Embryonic facial prominence (tissue), 1 donor: ENCODE measurements at regions not wholly inside any gene's neighbourhood (a gene's known extent, or its start where the extent isn't known, plus 50 kb on each side); places are given as distances from the start of the nearest gene placed in this dataset.

Experiments used
- DNase-seq: peaks from one replicate; pipeline ENCODE4 v3.0.0-alpha.2; 2016; ENCODE audit errors: extremely low spot score

DNA sequence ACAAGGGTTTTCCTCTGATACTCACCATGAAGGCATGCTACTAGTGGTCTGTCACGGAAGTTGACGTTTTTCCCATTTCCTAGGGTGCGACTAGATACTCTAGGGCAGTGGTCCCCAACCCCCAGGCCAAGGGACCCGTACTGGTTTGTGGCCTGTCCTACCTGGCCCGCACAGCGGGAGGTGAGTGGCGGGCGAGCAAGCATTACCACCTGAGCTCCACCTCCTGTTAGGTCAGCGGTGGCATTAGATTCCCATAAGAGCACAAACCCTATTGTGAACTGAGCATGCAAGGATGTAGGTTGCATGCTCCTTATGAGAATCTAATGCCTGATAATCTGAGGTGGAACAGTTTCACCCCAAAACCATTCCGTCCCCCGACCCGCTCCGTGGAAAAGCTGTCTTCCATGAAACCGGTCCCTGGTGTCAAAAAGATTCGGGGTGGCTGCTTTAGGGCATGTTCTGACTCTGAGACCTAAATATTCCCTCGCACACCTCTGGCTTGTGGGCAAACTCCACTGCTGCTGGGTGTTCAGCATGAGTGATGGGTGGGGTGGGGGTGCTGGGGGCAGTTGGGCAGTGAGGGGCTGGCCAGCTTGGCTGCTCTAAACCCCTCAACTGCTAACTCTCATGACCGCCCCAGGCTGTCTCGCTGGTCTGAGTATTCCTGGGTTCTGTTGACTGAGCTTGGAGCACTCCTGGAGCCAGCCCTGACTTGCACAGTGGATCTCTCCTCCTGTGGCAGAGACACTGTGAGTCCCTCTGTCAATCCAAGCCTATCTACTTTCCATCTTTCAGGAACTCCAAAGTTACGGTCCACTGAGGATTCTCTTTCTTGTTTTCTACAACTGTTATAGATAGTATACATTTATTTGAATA lies 78.3 kb upstream of the NEK6 start:
- DNase-seq, result no peak

DNA sequence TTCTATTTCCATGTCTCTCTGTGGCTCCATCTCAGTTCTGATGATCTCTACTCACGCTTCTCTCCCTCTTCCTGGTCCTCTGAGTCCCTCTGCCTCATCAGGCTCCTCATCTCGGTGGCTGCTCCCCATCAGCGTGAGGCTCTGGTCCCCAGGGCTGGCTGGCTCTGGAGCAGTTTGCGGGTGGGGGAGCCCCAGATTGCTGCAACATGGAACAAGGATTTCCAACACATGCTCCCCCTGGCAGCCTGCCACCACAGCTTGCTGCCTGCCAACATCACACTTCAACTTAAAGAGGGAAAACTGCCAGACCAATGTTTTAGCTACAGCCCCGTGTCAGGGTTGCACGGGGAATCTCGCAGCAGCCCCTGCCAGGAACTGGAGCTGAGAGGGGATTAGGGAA lies 77.2 kb upstream of the NEK6 start:
- peak; percentile 67 for DNase-seq

DNA sequence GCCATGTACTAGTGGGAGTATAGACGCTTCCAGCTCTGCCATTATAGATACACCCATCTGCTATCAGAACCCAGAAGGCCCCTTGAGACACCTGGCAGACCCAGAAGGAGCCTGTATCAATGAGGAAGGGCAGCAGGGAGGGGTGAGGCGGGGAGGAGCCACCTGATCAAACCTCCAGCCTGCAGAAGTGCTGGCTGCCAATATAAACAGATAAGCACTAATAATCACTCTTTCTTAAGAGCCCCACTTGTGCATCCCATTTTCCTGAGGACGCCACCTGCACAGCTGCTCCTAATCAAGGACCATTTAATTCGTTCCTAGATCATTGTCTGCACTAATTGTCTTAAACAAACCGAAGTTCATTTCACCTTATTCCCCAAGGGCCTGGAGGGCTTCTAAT lies 75.0 kb upstream of the NEK6 start:
- no peak for DNase-seq

GRCh38 chr9:124183772-124184171 lies 74.0 kb upstream of the NEK6 start:
- no peak for DNase-seq

GRCh38 chr9:124185413-124185812 lies 72.3 kb upstream of the NEK6 start:
- DNase-seq, result no peak

DNA sequence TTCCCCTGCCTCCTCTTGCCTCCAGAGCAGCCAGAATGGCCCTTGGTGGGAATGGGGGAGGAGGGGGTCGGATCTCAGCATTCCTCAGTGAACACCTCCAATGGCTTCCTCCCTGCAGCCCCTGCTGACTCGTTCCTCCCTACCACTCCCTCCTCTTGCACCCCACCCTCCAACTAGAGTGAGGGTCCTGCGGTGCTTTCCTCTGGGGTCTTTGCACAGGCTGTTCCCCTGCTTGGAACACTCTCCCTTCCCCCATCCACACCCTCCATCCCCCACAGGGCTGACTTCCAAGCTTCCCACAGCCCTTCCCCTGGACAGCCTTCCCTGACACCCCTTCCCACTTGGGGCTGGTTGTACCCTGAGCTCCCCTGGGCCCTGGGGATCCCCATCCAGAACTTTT lies 70.4 kb upstream of the NEK6 start:
- no peak for DNase-seq

GRCh38 chr9:124188331-124189110 lies 69.2 kb upstream of the NEK6 start:
- DNase-seq, result no peak

GRCh38 chr9:124190761-124191160 lies 67.0 kb upstream of the NEK6 start:
- DNase-seq, result no peak

- DNase-seq, result no peak
Measured at GRCh38 chr9:124191691-124192395, 65.9 kb upstream of the NEK6 start.

GRCh38 chr9:124196814-124197176 lies 61.0 kb upstream of the NEK6 start:
- DNase-seq, result no peak

DNA sequence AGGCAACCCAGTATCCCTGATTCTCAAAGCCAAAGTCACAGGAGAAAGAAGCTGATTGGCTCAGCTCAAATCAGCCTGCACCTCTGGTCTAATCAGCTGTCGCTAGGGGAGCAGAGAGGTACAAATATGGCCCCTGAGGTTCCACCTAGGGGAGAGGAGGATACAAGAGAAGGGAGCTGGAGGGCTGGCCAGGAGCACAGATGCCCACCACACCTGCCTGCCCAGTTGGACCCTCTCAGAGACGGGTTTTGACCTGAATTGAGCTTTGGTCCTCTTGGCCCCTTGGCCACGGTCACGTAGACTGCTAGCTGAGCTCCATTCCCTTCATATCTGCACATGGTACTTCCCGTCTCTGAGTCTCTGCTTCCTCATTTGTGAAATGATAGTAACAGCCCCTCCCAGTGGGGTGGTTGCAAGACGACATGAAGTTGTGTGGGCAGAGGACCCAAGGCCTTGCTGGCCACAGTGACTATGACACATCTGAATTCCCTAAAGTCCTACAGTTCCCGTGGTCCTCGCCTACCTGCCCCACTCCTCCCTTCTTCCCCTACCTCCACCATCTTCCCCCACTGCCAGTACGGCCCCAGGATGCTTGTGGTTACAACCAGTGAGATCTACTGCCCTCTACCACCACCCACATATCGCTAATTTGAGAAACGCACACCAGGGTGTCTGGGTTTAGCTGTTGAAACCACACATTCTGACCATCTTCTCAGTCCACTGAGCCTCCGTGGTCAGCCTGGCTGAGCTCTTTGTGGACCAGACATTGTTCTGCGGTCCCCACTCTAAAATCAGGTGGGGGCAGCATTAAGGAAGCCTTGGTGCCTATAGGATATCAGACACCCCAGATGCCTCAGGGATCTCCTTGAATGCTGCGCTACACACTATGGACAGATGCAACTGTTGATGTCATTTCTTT lies 60.3 kb upstream of the NEK6 start:
- no peak for DNase-seq

GRCh38 chr9:124198331-124198730 lies 59.4 kb upstream of the NEK6 start:
- DNase-seq, result no peak

GRCh38 chr9:124198948-124199347 lies 58.8 kb upstream of the NEK6 start:
- no peak for DNase-seq

- DNase-seq, result no peak
Measured at GRCh38 chr9:124199474-124199873, 58.3 kb upstream of the NEK6 start.

DNA sequence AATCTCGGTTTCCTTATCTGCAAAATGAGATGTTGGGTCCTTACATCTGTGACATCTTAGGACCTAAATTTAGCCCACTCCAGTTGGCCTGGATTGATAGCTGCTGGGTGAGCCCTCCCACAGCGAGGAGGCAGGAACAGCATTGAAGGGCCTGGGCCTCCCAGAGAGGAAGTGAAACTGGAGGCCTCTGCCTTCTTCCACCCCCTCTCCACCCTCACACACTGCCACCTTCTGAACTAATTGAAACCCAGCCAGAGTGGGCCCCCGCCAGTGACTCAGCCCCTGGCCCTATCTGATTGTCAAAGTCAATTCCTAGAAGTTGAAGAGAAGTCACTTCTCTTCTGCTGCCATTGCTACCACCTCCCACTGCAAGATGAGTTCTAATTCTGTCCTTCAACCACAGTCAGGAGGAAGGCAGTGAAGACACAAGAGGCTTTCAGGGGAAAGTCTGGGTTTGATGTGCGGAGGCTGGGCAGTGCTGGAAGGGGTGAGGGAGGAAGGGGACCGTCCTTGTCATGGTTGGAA lies 55.2 kb upstream of the NEK6 start:
- no peak for DNase-seq

- DNase-seq, result no peak
Measured at GRCh38 chr9:124205686-124206352, 51.9 kb upstream of the NEK6 start.

DNA sequence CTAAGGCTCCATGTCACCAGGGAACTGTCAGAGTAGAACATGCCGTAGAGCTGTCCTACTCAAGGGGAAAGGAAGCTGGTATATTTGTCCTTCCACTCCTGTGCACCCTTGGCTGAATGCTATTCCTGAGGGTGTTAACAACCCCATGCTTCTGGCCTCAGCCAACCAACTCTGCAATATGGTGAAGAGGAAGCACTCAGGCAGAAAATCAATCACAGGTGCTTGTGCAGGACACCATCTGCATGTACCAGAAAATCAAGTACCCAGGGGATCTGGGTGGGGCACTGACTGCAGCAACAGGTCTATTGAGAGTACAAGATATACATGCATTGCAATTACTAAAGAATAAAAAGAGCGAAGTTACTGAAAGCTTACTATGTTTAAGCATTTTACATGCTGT lies 51.4 kb upstream of the NEK6 start:
- DNase-seq, result no peak
